HG03457 (cell line): ENCODE measurements at regions not wholly inside any gene's neighbourhood (a gene's known extent, or its start where the extent isn't known, plus 50 kb on each side); places are given as distances from the start of the nearest gene placed in this dataset.

Experiments
- ATAC-seq: cut with Tn5 transposase; IDR thresholded peaks from one replicate; pipeline ENCODE4 v1.9.1; 2021; ENCODE audit warnings: moderate number of reproducible peaks; ENCODE audit not compliant: unreplicated experiment

GRCh38 chr18:32544088-32544487, 73.4 kb upstream of the GAREM1 start:
- ATAC-seq: no peak

GRCh38 chr18:32542221-32542798, 71.6 kb upstream of the GAREM1 start:
- ATAC-seq: no peak

- ATAC-seq: peak; percentile 98
Observed at GRCh38 chr18:32530947-32531651, 60.4 kb upstream of the GAREM1 start.

GRCh38 chr18:32529722-32530420, 59.2 kb upstream of the GAREM1 start:
- no peak for ATAC-seq

GRCh38 chr18:32520771-32521170, 50.1 kb upstream of the GAREM1 start:
- ATAC-seq: no peak
